Activated CD8-positive, alpha-beta memory T cell treated with anti-CD3 and anti-CD28 coated beads for 1 hour (primary cell): ENCODE measurements at regions not wholly inside any gene's neighbourhood (a gene's known extent, or its start where the extent isn't known, plus 50 kb on each side); places are given as distances from the start of the nearest gene placed in this dataset.
"Not testable (repeated sequence)": the region's sequence is repeated elsewhere in the genome, so short reads cannot be mapped to it uniquely, and the experiment has no call there.

Experiments
- DNase-seq, 2 donors: peaks; one replicate each; pipeline ENCODE4 v3.0.0-alpha.2; 2020; ENCODE audit warnings: low read depth in 1 of 2; ENCODE audit errors: extremely low read depth in 1 of 2

- DNase-seq = no peak
Measured at GRCh38 chr4:24211856-24212255, 322.0 kb upstream of the PPARGC1A start.

DNA sequence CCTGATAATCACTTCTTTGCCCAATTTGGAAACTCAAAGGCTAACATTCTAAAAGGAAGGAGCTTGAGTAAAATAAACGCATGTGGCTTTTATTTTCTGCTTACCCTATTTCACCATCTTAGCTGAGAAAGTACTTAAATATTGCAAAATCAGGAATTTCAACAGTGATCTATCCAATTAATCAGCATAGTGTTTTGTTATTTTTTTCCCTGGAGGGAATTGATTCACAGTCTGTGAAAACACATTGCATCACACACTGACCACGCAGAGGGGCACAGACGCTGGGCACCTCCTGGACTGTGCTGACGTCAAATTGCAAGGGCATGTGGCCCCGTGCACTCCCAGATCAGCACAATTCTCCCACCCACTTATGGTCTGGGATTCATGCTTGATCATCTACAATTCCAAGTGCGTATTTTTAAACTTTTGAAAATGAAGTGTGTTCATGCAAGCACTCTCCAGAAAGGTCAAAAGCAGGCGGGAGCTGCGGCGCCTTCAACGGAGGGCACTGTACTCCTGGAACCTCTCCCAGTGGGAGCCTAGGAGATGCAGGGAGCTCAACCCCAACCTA lies 320.6 kb upstream of the PPARGC1A start:
- no peak for DNase-seq

DNA sequence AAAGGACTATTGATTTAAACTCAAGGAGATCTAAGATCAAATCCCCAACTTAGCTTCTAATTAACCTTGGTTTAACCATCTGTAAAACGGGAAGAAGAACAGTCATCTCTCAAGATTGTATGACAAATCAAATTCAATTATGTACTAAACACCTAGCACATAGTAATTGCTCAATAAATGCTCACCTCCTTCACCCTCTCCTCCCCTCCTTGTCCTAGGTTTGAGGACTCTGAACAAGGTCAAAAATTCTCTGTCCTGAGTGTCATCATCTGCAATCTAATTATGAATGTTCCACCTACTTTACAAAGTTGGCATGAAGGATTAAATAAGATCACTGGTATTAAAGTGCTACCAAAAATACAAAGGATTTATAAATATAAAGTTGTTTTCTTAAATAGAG lies 320.1 kb upstream of the PPARGC1A start:
- no peak for DNase-seq

- no peak for DNase-seq
Measured at GRCh38 chr4:24209131-24209530, 319.3 kb upstream of the PPARGC1A start.

DNA sequence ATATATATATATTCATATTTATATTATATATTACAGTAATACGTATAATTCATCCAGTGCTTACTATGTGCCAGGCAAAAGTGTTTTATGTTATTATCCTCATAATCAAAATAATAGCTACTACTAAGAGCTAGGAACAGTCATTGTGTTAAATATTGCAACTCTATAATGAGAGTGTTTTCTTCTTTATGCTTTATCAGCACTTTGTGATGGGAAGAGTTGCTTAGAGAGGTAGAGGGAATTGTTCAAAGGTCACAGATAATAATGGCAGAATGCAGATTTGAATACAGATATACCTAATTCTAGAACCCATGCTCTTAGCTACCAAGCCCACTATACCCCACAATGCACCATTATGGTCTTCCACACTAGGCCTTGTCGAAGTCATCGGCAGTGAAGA lies 318.8 kb upstream of the PPARGC1A start:
- DNase-seq = no peak

DNA sequence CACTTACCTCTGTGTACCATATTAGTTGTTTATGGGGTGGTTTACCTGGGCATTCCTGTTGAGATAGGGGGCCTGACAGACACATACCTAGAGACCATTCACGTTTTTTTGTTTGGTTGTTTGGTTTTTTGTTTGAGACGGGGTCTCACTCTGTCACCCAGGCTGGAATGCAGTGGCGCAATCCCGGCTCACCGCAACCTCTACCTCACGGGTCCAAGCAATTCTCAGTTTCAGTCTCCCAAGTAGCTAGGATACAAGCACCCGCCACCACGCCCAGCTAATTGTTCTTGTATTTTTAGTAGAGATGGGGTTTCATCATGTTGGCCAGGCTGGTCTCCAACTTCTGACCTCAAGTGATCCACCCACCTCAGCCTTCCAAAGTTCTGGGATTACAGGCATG lies 314.9 kb upstream of the PPARGC1A start:
- not testable (repeated sequence) for DNase-seq

DNA sequence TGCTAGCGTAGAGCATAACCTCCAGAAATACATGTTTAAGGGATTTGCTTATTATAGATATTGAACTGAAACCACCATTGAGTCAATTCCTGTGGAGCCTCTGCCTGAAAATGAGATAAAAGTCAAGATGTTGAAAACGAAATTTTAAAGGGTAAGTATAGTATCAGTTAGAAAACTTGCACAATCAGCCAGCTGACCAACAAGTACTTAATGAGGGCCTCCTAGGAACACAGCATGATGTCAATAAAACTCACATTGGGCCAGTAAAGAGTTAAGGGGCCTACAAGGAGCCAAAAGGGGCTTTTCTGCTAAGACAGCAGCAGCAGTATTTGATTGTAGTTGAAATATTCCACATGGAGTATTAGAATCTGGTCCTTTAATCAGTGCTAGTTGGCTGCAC lies 314.1 kb upstream of the PPARGC1A start:
- no peak for DNase-seq

DNA sequence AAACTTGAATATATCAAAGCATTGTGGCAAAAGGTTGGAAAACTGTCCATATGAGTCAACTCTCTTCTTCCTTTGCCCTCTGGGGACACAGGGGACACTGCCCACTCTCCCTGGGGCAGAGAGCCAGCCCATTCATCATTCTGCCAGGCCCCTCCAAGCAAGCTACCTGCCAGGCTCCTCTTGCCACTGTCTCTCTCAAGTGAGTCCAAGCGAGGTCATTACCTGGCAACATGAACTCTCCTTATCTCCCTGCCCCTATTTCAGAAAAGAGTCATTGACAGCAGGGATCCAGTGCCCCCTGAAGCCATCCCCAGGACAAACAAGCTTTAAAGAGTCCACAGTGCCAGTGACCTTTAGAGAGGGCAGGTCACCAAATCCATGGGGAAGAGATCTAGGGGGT lies 312.7 kb upstream of the PPARGC1A start:
- no peak for DNase-seq

- no peak for DNase-seq
Measured at GRCh38 chr4:24197955-24198354, 308.1 kb upstream of the PPARGC1A start.

DNA sequence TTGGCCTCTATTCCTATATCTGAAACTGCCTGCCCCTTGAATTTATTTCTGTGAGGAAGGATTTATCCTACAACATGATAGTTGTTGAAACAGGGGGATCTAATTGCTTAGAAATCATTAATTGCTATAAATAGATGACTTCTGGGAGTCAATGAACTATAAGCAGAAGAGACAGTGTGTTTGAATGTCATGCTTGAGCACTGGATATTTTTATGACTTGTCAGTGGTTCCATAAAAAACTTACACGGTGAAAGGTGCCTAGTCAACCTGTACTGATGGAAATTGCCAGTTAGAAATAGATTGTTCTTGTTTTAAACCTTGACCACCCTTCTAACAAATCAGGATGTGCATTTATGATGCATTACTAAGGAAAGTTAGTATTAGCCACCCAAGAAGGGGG lies 306.9 kb upstream of the PPARGC1A start:
- DNase-seq = no peak

DNA sequence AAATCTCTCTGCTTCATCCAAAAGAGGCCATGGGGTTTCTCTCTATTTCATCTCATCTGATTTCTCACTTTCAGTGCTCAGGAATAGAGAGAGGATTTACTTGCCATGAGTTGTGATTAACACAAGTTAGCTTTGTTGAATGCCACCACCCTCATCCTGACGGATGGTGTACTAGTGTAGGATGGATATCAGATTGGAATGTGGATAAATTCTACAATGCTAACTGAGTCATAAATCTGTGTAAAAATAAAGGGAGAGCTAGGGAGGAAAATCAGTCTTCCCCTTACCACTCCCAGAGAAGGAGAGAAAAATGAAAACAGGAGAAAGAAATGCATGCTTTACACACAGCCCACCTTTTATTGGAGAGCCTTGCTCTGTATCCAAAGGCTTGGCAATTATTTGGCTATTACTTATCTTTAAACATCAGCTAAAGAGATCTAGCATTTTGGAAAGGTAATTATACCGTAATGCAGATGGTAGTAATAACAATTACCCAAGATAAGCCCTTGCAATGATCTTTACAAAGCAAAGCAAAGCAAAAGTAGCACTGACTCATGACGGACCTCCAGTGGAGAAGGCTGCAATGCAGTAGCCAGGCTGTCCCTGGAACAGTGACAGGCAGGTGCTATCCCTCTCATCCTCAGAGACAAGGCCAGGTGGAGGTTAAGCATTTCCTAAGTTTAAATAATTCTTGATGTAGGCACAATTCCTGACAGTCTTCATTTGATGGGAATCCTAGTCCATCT lies 306.3 kb upstream of the PPARGC1A start:
- no peak for DNase-seq

DNA sequence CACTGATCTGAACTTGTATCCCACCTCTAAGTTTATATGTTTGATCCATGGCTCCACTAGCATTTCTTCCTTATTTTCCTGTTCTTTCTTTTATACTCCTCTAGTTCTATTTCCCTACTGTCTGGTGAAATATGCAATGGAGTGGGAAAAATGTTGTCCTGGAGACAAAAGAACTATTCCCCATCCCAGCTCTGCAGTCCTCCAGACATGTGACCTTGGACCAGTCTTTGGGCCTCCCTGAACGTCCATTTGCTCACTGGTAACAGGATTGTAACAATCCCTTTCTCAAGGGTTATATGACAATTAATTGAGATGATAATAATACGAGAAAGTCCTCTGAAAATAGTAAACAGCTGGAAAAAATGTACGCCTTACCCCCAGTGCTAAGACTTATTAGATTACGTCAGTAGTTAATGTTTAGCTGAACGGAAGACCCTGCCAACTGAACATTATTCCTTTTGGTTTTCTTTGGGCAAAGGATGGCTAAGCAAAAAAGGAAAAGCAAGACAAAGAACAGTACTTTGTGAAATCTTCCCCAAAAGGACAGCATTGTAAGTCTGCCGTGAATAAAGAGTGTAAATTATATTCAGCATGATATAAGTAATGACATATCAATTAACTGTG lies 302.3 kb upstream of the PPARGC1A start:
- no peak for DNase-seq

- DNase-seq = no peak
Measured at GRCh38 chr4:24190761-24191695, 301.2 kb upstream of the PPARGC1A start.

DNA sequence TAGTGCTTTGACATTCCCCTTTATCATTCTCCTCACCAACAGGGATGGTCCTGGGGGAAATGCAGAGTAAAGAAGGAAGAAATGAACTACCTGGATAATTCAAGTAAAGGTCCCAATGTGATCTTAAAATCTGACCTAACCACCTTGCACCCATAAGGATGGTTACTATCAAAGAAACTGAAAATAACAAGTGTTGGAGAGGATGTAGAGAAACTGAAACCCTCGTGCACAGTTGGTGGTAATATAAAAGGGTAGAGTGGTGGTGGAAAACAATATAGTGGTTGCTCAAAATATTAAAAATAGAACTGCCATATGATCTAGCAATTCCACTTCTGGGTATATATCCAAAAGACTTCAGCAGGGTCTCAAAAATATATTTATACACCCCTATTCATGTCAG lies 298.6 kb upstream of the PPARGC1A start:
- DNase-seq = no peak

GRCh38 chr4:24186466-24186865 lies 296.6 kb upstream of the PPARGC1A start:
- no peak for DNase-seq

DNA sequence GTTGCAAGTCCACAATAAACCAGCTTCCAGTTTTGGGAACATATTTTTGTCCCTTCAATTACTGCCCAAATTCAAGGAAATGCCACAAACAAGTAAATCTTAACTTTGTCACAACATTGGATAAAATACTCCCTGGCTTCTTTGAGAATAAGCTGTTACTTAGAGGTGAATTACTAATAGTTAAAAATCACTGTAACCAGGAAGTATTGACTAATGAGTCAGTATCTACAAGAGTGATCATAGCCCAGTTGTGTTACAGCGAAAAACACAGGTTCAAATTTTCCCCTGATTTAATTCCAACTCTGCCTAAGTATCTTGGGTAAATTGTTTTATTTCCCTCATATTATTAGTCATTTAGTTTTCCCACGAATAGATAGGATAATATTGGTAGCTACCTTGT lies 291.2 kb upstream of the PPARGC1A start:
- no peak for DNase-seq

DNA sequence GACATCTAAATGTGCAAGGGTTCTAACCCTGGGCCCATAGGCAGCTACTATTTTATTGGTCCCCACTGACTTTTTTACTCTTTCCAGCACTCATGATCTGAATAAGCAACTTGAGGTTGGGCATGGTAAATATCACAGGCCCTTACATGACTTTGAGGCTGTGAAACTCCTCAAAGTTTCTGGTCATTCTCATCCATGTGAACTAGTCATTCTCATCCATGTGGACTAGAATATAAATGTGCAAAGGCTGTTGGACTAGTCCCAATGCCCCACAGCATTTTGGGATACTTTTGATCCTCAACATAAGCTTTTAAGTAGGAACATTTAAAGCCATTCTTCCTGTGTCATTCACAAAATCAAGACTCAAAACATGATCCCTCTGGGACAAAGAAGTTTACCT lies 290.7 kb upstream of the PPARGC1A start:
- DNase-seq = no peak

- DNase-seq = no peak
Measured at GRCh38 chr4:24179201-24179840, 289.5 kb upstream of the PPARGC1A start.

DNA sequence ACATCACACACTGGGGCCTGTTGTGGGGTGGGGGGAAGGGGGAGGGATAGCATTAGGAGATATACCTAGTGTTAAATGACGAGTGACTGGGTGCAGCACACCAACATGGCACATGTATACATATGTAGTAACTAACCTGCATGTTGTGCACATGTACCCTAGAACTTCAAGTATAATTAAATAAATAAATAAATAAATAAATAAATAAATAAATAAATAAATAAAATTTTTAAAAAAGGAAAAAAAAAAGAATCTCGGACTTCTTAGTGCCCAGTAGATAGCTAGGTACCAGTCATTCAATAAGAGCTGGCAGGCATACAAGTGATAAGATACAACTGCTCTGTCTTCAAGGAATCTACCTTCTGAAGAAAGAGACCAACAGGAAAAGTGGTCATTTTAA lies 287.6 kb upstream of the PPARGC1A start:
- not testable (repeated sequence) for DNase-seq

DNA sequence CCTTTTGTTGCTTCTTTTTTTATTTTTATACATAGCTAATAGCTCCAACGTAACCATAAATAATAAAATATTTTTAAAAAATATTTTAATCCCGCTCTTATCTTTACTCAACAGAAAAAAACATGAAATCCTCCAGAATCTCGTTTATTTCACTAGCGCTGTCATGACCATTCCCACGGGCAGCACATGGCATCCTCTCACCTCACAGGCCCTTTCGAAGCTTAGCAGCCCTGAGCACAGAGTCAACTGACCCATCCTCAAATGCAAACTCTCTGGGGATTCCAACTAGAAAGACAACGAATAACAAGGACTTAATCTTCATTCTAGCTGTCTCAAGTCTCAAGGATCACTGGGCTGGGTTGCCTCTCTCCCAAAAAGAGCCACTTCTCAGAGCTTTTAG lies 285.9 kb upstream of the PPARGC1A start:
- no peak for DNase-seq

DNA sequence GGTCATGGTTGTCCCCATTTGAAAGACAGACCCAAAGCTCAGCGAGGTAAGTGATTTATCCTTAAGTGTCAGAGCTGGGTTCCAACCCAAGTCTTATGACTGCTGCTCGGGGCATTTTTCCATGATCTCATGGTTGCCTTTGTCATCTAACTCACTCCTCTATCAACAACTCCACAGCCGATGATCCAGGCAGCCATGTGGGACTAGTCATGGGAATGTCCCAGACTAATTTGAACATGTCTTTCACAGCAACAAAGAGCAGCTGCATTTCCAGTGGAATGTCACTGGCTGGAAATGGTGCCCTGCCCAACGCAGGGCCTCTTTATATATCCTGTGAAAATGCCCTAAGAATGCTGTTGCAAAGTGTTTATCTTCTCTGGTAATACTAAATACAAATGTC lies 284.8 kb upstream of the PPARGC1A start:
- no peak for DNase-seq
